ENCODE measurements at regions not wholly inside any gene's neighbourhood (a gene's known extent, or its start where the extent isn't known, plus 50 kb on each side); places are given as distances from the start of the nearest gene placed in this dataset.

DNA sequence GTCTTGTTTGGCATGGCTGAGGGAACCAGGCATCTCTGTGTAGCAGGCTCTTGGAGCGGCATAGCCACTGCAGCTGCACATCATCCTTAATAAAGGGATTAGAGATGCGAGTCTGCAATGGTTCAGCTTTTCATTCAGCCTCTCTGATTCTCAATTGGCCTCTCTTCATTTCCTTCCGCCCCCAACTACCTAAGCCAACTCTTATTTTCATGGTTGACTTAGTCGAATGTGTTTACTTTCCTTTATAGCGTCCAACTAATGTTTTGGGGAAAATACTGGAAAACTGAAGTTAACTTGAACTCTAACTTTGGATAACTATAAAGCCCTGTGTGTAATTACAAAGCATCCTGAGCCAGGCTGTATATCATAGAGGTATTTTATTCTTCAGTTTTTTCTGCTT, 202.2 kb upstream of the KIAA1217 start:
- TF ChIP-seq, protein P1, sequence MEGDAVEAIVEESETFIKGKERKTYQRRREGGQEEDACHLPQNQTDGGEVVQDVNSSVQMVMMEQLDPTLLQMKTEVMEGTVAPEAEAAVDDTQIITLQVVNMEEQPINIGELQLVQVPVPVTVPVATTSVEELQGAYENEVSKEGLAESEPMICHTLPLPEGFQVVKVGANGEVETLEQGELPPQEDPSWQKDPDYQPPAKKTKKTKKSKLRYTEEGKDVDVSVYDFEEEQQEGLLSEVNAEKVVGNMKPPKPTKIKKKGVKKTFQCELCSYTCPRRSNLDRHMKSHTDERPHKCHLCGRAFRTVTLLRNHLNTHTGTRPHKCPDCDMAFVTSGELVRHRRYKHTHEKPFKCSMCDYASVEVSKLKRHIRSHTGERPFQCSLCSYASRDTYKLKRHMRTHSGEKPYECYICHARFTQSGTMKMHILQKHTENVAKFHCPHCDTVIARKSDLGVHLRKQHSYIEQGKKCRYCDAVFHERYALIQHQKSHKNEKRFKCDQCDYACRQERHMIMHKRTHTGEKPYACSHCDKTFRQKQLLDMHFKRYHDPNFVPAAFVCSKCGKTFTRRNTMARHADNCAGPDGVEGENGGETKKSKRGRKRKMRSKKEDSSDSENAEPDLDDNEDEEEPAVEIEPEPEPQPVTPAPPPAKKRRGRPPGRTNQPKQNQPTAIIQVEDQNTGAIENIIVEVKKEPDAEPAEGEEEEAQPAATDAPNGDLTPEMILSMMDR (conservative IDR thresholded peaks at IDR 0.05; ENCODE audit: low read length) = no peak
- no peak for TF ChIP-seq EZH2phosphoT487 (IDR thresholded peaks at IDR 0.05; ENCODE audit: borderline replicate concordance)
- Histone ChIP-seq H4K20me1 (ENCODE audit: insufficient read depth, low read length, poor library complexity, severe bottlenecking) (no peaks in the 10 kb centered on the region), H3K4me1 (ENCODE audit: insufficient read depth, low read length, poor library complexity, severe bottlenecking) (peaks cover 6% of the 10 kb centered on the region), H3K27me3 (ENCODE audit: insufficient read depth, low read length, poor library complexity, severe bottlenecking) (no peaks in the 10 kb centered on the region), H3K9ac (ENCODE audit: low read depth, low read length, poor library complexity, severe bottlenecking) (no peak overlapping the region), H2AFZ (ENCODE audit: low read length) (no peak overlapping the region), H3F3A (ENCODE audit: low read depth) (no peaks in the 10 kb centered on the region), H3K4me2 (ENCODE audit: low read depth, low read length, poor library complexity, severe bottlenecking) (no peak overlapping the region), H3K9me2 (replicated peaks; ENCODE audit: low read depth, low read length) (no peaks in the 10 kb centered on the region), H3K36me3 (ENCODE audit: insufficient read depth, low read length) (no peaks in the 10 kb centered on the region), H3K9me3 (ENCODE audit: insufficient read depth, low read depth, low read length) (no peaks in the 10 kb centered on the region), H3K79me2 (ENCODE audit: insufficient read depth, low read length) (no peaks in the 10 kb centered on the region), H3K4me3 (ENCODE audit: low read length, poor library complexity, severe bottlenecking) (no peak overlapping the region)

DNA sequence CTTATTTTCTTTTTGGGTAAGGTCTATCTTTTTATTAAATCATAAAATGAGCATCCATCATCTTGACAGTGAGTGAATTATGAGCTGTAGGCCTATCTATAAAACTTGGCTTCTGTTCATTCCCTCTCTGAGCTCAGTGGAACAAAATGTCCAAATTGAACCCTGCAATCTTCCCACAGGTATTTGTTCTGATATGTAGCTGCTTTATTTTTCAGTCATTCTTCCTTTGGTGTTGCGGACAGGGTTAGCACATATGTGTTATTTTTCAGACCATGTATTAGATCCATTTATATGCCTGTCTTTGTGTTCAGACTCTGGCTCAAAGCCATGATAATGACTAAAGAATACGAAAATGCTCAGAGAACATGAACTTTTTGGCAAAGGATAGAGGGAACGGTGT, 201.6 kb upstream of the KIAA1217 start:
- H3K9me2 ChIP-seq (replicated peaks; ENCODE audit: low read depth, low read length) = no peaks in the 10 kb centered on the region

DNA sequence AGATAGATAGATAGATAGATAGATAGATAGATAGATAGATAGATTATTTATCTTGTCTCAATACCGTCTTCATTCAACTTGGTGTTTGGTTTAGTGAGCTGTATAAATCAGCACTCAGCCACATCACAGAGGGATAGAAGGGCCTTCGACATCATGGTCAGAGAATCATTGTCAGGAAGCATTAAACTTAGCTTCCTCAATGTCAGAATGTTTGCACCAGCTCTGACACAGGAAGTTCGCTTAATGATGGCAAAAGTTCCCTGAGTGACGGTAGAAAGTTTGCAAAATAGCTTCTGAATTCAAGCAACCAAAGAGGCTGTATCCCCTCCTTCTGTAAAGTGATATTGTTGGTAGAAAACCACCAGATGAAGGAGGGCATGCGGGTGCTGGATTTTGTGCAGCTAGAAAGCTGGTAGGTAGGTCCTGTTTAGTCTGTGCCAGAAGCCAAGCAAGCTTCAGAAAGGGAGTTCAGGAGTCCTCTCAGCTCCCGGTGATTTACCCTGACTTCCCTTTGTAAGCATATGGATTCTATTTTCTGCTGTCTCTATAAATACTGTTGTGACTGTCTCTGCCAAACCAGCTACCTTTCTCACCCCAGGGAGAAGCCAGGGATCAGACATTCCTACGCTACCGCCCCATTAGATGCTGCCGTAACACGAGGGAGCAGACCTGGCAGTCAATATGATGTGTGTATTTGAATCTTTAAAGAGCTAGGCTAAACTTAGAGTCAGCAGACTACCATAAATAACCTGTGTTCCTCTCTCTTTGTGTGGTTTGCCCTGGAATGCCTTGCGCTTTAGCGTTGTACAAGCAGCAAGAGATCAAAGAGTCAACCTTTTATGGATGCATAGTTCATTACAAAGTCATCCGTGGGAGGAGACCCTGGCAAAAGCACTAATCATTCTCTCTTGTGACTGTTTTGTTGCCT, 200.5 kb upstream of the KIAA1217 start:
- H3K9me2 ChIP-seq (replicated peaks; ENCODE audit: low read depth, low read length) = no peaks in the 10 kb centered on the region
- H3K4me2 ChIP-seq (ENCODE audit: low read depth, low read length, poor library complexity, severe bottlenecking) = no peak overlapping the region
- TF ChIP-seq EZH2phosphoT487 (IDR thresholded peaks at IDR 0.05; ENCODE audit: borderline replicate concordance) = no peak
- TF ChIP-seq, protein P1 (conservative IDR thresholded peaks at IDR 0.05; ENCODE audit: low read length) = no peak
- H3K9ac ChIP-seq (ENCODE audit: low read depth, low read length, poor library complexity, severe bottlenecking) = no peak overlapping the region
- H3K36me3 ChIP-seq (ENCODE audit: insufficient read depth, low read length) = no peaks in the 10 kb centered on the region
- no peaks in the 10 kb centered on the region for H3K9me3 ChIP-seq (ENCODE audit: insufficient read depth, low read depth, low read length)
- H3F3A ChIP-seq (ENCODE audit: low read depth) = no peaks in the 10 kb centered on the region
- H3K4me3 ChIP-seq (ENCODE audit: low read length, poor library complexity, severe bottlenecking) = no peak overlapping the region
- H3K79me2 ChIP-seq (ENCODE audit: insufficient read depth, low read length) = no peaks in the 10 kb centered on the region
- H3K27me3 ChIP-seq (ENCODE audit: insufficient read depth, low read length, poor library complexity, severe bottlenecking) = no peaks in the 10 kb centered on the region
- peaks cover 6% of the 10 kb centered on the region for H3K4me1 ChIP-seq (ENCODE audit: insufficient read depth, low read length, poor library complexity, severe bottlenecking)
- H4K20me1 ChIP-seq (ENCODE audit: insufficient read depth, low read length, poor library complexity, severe bottlenecking) = no peaks in the 10 kb centered on the region
- peak overlapping the region; percentile 71 for H2AFZ ChIP-seq (ENCODE audit: low read length)

More for the DNA sequence above, 201.6 kb upstream of the KIAA1217 start:
- no peak for TF ChIP-seq EZH2phosphoT487 (IDR thresholded peaks at IDR 0.05; ENCODE audit: borderline replicate concordance)
- TF ChIP-seq, protein P1 (conservative IDR thresholded peaks at IDR 0.05; ENCODE audit: low read length) = no peak
- Histone ChIP-seq H3K4me1 (ENCODE audit: insufficient read depth, low read length, poor library complexity, severe bottlenecking) (peaks cover 6% of the 10 kb centered on the region), H3K4me3 (ENCODE audit: low read length, poor library complexity, severe bottlenecking) (no peak overlapping the region), H3K79me2 (ENCODE audit: insufficient read depth, low read length) (no peaks in the 10 kb centered on the region), H3K36me3 (ENCODE audit: insufficient read depth, low read length) (no peaks in the 10 kb centered on the region), H3K4me2 (ENCODE audit: low read depth, low read length, poor library complexity, severe bottlenecking) (no peak overlapping the region), H4K20me1 (ENCODE audit: insufficient read depth, low read length, poor library complexity, severe bottlenecking) (no peaks in the 10 kb centered on the region), H3F3A (ENCODE audit: low read depth) (no peaks in the 10 kb centered on the region), H3K27me3 (ENCODE audit: insufficient read depth, low read length, poor library complexity, severe bottlenecking) (no peaks in the 10 kb centered on the region), H3K9ac (ENCODE audit: low read depth, low read length, poor library complexity, severe bottlenecking) (no peak overlapping the region), H3K9me3 (ENCODE audit: insufficient read depth, low read depth, low read length) (no peaks in the 10 kb centered on the region), H2AFZ (ENCODE audit: low read length) (no peak overlapping the region)
